HepG2 (cell line): ENCODE measurements at regions not wholly inside any gene's neighbourhood (a gene's known extent, or its start where the extent isn't known, plus 50 kb on each side); places are given as distances from the start of the nearest gene placed in this dataset.

Experiments
- ATAC-seq: fragments of 200-7000 bp; cut with Tn5 transposase; 3 replicates; pipeline ENCODE4 v1.9.1; 2020; ENCODE audit warnings: mild to moderate bottlenecking, moderate library complexity
- BruUV-seq: library from RNA; stranded (reverse); fragments of 400-500 nt; replicated peaks from 2 replicates; lab custom pipeline; 2021; lab: Mats Ljungman, UMichigan
- CTCF ChIA-PET: fragments of 300-600 bp; formaldehyde crosslinking; extraction: SDS; loops from one replicate; lab custom pipeline; 2021; ENCODE audit warnings: low total read pairs, inconsistent platforms, low intra/inter-chr PET ratio; lab: Yijun Ruan, JAX
- POLR2A ChIA-PET: fragments of 350-600 bp; sonication (Branson Sonifier 250); formaldehyde crosslinking; loops from one replicate; lab custom pipeline; 2020; ENCODE audit warnings: antibody characterized with exemption, inconsistent platforms; lab: Yijun Ruan, JAX
- DNase-seq: peaks from one replicate; pipeline ENCODE4 v3.0.0-alpha.2; 2015; ENCODE audit warnings: low spot score
- FAIRE-seq: peaks from 3 replicates; lab custom pipeline; 2011; peaks lifted over from hg19 to GRCh38; lab: Jason Lieb, UNC
- H2AFZ ChIP-seq: one replicate; pipeline ENCODE4 v1.6.1; 2011; ENCODE audit warnings: low read length, inconsistent platforms
- H3K27ac ChIP-seq: fragments of 300-600 bp; 3 replicates; pipeline ENCODE4 v1.8.0; 2011; ENCODE audit warnings: mixed run types, mild to moderate bottlenecking, mixed read lengths, low read length, inconsistent platforms; ENCODE audit not compliant: insufficient read depth; ENCODE audit errors: extremely low read length
- H3K27me3 ChIP-seq, 2 experiments: fragments of 200-600 bp in 1 of 2; 2 replicates in 1 of 2; 3 replicates in 1 of 2; pipeline versions ENCODE4 v1.6.0 to v1.8.0; 2011; ENCODE audit warnings: low read length in 2 of 2, mild to moderate bottlenecking in 2 of 2, moderate library complexity in 2 of 2, inconsistent platforms in 1 of 2; ENCODE audit not compliant: insufficient read depth in 2 of 2, control insufficient read depth in 1 of 2
- H3K36me3 ChIP-seq, 2 experiments: fragments of 200-600 bp in 1 of 2; replicated peaks in 1 of 2; 2 replicates in 1 of 2; 3 replicates in 1 of 2; pipeline versions ENCODE4 v1.5.1 to v1.8.0; 2011; ENCODE audit warnings: low read length in 2 of 2, inconsistent platforms in 1 of 2; ENCODE audit not compliant: insufficient read depth in 2 of 2, control insufficient read depth in 1 of 2
- H3K4me1 ChIP-seq: 2 replicates; pipeline ENCODE4 v1.5.1; 2012; ENCODE audit warnings: low read length, inconsistent platforms; ENCODE audit not compliant: insufficient read depth
- H3K4me2 ChIP-seq: 2 replicates; pipeline ENCODE4 v1.6.0; 2011; ENCODE audit warnings: low read depth, low read length, inconsistent platforms
- H3K4me3 ChIP-seq, 3 experiments: fragments of 200-600 bp in 1 of 3; sonication (generic), shearing (Covaris generic) in 1 of 3; replicated peaks in 1 of 3; 2 replicates each; pipeline ENCODE4 v1.5.1; 2011 to 2016; ENCODE audit warnings: low read length in 3 of 3, inconsistent platforms in 2 of 3, low read depth in 2 of 3, mild to moderate bottlenecking in 2 of 3, control low read depth in 1 of 3, mixed read lengths in 1 of 3; ENCODE audit not compliant: insufficient read depth in 1 of 3
- H3K79me2 ChIP-seq: one replicate; pipeline ENCODE4 v1.6.1; 2011; ENCODE audit warnings: low read length, inconsistent platforms; ENCODE audit not compliant: insufficient read depth
- H3K9ac ChIP-seq: 2 replicates; pipeline ENCODE4 v1.6.0; 2011; ENCODE audit warnings: mild to moderate bottlenecking, low read depth, low read length, inconsistent platforms; ENCODE audit not compliant: insufficient read depth
- H3K9me3 ChIP-seq: 2 replicates; pipeline ENCODE4 v1.5.1; 2012; ENCODE audit warnings: mild to moderate bottlenecking, low read length
- H4K20me1 ChIP-seq: 2 replicates; pipeline ENCODE4 v1.6.0; 2011; ENCODE audit warnings: inconsistent platforms, mild to moderate bottlenecking, low read length, moderate library complexity; ENCODE audit not compliant: insufficient read depth
- CBX2 ChIP-seq, 2 experiments: fragments of 200-600 bp in 1 of 2; sonication (generic); formaldehyde crosslinking in 1 of 2; IDR thresholded peaks; 2 replicates each; pipeline versions ENCODE4 v1.7.0 to v1.8.1; 2018 to 2022; ENCODE audit warnings: low read depth in 2 of 2, low read length in 1 of 2, mild to moderate bottlenecking in 1 of 2, missing genetic modification reagents in 1 of 2
- PRDM15 ChIP-seq: sonication (generic); formaldehyde crosslinking; IDR thresholded peaks from 2 replicates; pipeline ENCODE4 v1.4.0; 2020; ENCODE audit warnings: missing genetic modification reagents
- ZBTB46 ChIP-seq: sonication (generic); formaldehyde crosslinking; IDR thresholded peaks from 2 replicates; pipeline ENCODE4 v1.4.0; 2020; ENCODE audit warnings: mild to moderate bottlenecking, missing genetic modification reagents, borderline replicate concordance
- WGBS: methylation state at CpG from one replicate; pipeline ENCODE4 v1.1.6; 2017; ENCODE audit warnings: low lambda C conversion rate; 5-methylcytosine and 5-hydroxymethylcytosine counted together
- in situ Hi-C: cut with HindIII; loops from 2 replicates; pipeline ENCODE4 v1.10.0; 2017; ENCODE audit warnings: low pct_unique_long_range_greater_than_20kb; ENCODE audit not compliant: extremely low pct_ligation_motif_present
- intact Hi-C: fragments of 100-400 bp; cut with micrococcal nuclease; formaldehyde crosslinking; loops from one replicate; pipeline ENCODE4 v1.10.0; 2022; ENCODE audit not compliant: unreplicated experiment

GRCh38 chr7:136050462-136050847, 73.3 kb upstream of the MTPN start:
- H3K4me3 ChIP-seq: no peak overlapping the region
- in situ Hi-C loops: no loop called here
- TF ChIP-seq ZBTB46 (CRISPR knock-in tag): no peak
- no peak for TF ChIP-seq PRDM15
- TF ChIP-seq CBX2 (IDR thresholded peaks at IDR 0.05; ENCODE audit: low read depth, low read length): no peak
- TF ChIP-seq CBX2 (CRISPR knock-in tag; IDR thresholded peaks at IDR 0.05; ENCODE audit: low read depth): no peak
- no peak overlapping the region for H3K9ac ChIP-seq
- ATAC-seq: no peak
- ChIA-PET POLR2A (no interaction called here), CTCF (no interaction called here)
- intact Hi-C loops: no loop called here
- H3K4me2 ChIP-seq: no peak overlapping the region
- H3K4me1 ChIP-seq: no peaks in the 10 kb centered on the region
- DNase-seq: no peak
- BruUV-seq: no TSS peak
- H3K9me3 ChIP-seq: no peaks in the 10 kb centered on the region
- H3K36me3 ChIP-seq: no peaks in the 10 kb centered on the region
- no peaks in the 10 kb centered on the region for H3K79me2 ChIP-seq
- H3K27ac ChIP-seq: no peak overlapping the region
- WGBS: 39% methylated on average over 7 of the region's 7 CpGs
- no peaks in the 10 kb centered on the region for H3K27me3 ChIP-seq
- FAIRE-seq: no peak
- H2AFZ ChIP-seq: no peak overlapping the region
- no peaks in the 10 kb centered on the region for H4K20me1 ChIP-seq
